HepG2 (cell line): ENCODE measurements at regions not wholly inside any gene's neighbourhood (a gene's known extent, or its start where the extent isn't known, plus 50 kb on each side); places are given as distances from the start of the nearest gene placed in this dataset.

Experiments used
- ATAC-seq: fragments of 200-7000 bp; cut with Tn5 transposase; 3 replicates; pipeline ENCODE4 v1.9.1; 2020; ENCODE audit warnings: mild to moderate bottlenecking, moderate library complexity
- BruUV-seq: library from RNA; stranded (reverse); fragments of 400-500 nt; replicated peaks from 2 replicates; lab custom pipeline; 2021; lab: Mats Ljungman, UMichigan
- CTCF ChIA-PET: fragments of 300-600 bp; formaldehyde crosslinking; extraction: SDS; loops from one replicate; lab custom pipeline; 2021; ENCODE audit warnings: low total read pairs, inconsistent platforms, low intra/inter-chr PET ratio; lab: Yijun Ruan, JAX
- POLR2A ChIA-PET: fragments of 350-600 bp; sonication (Branson Sonifier 250); formaldehyde crosslinking; loops from one replicate; lab custom pipeline; 2020; ENCODE audit warnings: antibody characterized with exemption, inconsistent platforms; lab: Yijun Ruan, JAX
- DNase-seq: peaks from one replicate; pipeline ENCODE4 v3.0.0-alpha.2; 2015; ENCODE audit warnings: low spot score
- FAIRE-seq: peaks from 3 replicates; lab custom pipeline; 2011; peaks lifted over from hg19 to GRCh38; lab: Jason Lieb, UNC
- H2AFZ ChIP-seq: one replicate; pipeline ENCODE4 v1.6.1; 2011; ENCODE audit warnings: low read length, inconsistent platforms
- H3K27ac ChIP-seq: fragments of 300-600 bp; 3 replicates; pipeline ENCODE4 v1.8.0; 2011; ENCODE audit warnings: mixed run types, mild to moderate bottlenecking, mixed read lengths, low read length, inconsistent platforms; ENCODE audit not compliant: insufficient read depth; ENCODE audit errors: extremely low read length
- H3K27me3 ChIP-seq, 2 experiments: fragments of 200-600 bp in 1 of 2; 2 replicates in 1 of 2; 3 replicates in 1 of 2; pipeline versions ENCODE4 v1.6.0 to v1.8.0; 2011; ENCODE audit warnings: low read length in 2 of 2, mild to moderate bottlenecking in 2 of 2, moderate library complexity in 2 of 2, inconsistent platforms in 1 of 2; ENCODE audit not compliant: insufficient read depth in 2 of 2, control insufficient read depth in 1 of 2
- H3K36me3 ChIP-seq, 2 experiments: fragments of 200-600 bp in 1 of 2; replicated peaks in 1 of 2; 2 replicates in 1 of 2; 3 replicates in 1 of 2; pipeline versions ENCODE4 v1.5.1 to v1.8.0; 2011; ENCODE audit warnings: low read length in 2 of 2, inconsistent platforms in 1 of 2; ENCODE audit not compliant: insufficient read depth in 2 of 2, control insufficient read depth in 1 of 2
- H3K4me1 ChIP-seq: 2 replicates; pipeline ENCODE4 v1.5.1; 2012; ENCODE audit warnings: low read length, inconsistent platforms; ENCODE audit not compliant: insufficient read depth
- H3K4me2 ChIP-seq: 2 replicates; pipeline ENCODE4 v1.6.0; 2011; ENCODE audit warnings: low read depth, low read length, inconsistent platforms
- H3K4me3 ChIP-seq, 3 experiments: fragments of 200-600 bp in 1 of 3; sonication (generic), shearing (Covaris generic) in 1 of 3; replicated peaks in 1 of 3; 2 replicates each; pipeline ENCODE4 v1.5.1; 2011 to 2016; ENCODE audit warnings: low read length in 3 of 3, inconsistent platforms in 2 of 3, low read depth in 2 of 3, mild to moderate bottlenecking in 2 of 3, control low read depth in 1 of 3, mixed read lengths in 1 of 3; ENCODE audit not compliant: insufficient read depth in 1 of 3
- H3K79me2 ChIP-seq: one replicate; pipeline ENCODE4 v1.6.1; 2011; ENCODE audit warnings: low read length, inconsistent platforms; ENCODE audit not compliant: insufficient read depth
- H3K9ac ChIP-seq: 2 replicates; pipeline ENCODE4 v1.6.0; 2011; ENCODE audit warnings: mild to moderate bottlenecking, low read depth, low read length, inconsistent platforms; ENCODE audit not compliant: insufficient read depth
- H3K9me3 ChIP-seq: 2 replicates; pipeline ENCODE4 v1.5.1; 2012; ENCODE audit warnings: mild to moderate bottlenecking, low read length
- H4K20me1 ChIP-seq: 2 replicates; pipeline ENCODE4 v1.6.0; 2011; ENCODE audit warnings: inconsistent platforms, mild to moderate bottlenecking, low read length, moderate library complexity; ENCODE audit not compliant: insufficient read depth
- ATF1 ChIP-seq: IDR thresholded peaks from 2 replicates; pipeline ENCODE4 v1.6.1; 2016; ENCODE audit warnings: mild to moderate bottlenecking, control low read depth
- CCAR2 ChIP-seq: fragments of 200-400 bp; formaldehyde crosslinking; optimal IDR thresholded peaks from 2 replicates; pipeline ENCODE3; 2018; ENCODE audit warnings: low read depth, mild to moderate bottlenecking, low read length, moderate library complexity
- FOXA3 ChIP-seq: IDR thresholded peaks from 2 replicates; pipeline ENCODE4 v1.6.1; 2016; ENCODE audit warnings: missing genetic modification reagents, missing compliant biosample characterization
- GZF1 ChIP-seq: sonication (generic); formaldehyde crosslinking; IDR thresholded peaks from 2 replicates; pipeline ENCODE4 v1.5.1; 2020; ENCODE audit warnings: mild to moderate bottlenecking, missing genetic modification reagents
- HES4 ChIP-seq: sonication (generic); formaldehyde crosslinking; IDR thresholded peaks from 2 replicates; pipeline ENCODE4 v1.9.0; 2021; ENCODE audit warnings: mild to moderate bottlenecking, missing genetic modification reagents, borderline replicate concordance
- HNF1A ChIP-seq, 2 experiments: sonication (generic) in 1 of 2; formaldehyde crosslinking in 1 of 2; IDR thresholded peaks; 2 replicates each; pipeline versions ENCODE4 v1.4.0 to v1.6.1; 2016 to 2020; ENCODE audit warnings: borderline replicate concordance in 1 of 2, low read depth in 1 of 2, mild to moderate bottlenecking in 1 of 2, missing genetic modification reagents in 1 of 2
- IKZF4 ChIP-seq: sonication (generic); formaldehyde crosslinking; IDR thresholded peaks from 2 replicates; pipeline ENCODE4 v1.5.1; 2020; ENCODE audit warnings: borderline replicate concordance, mild to moderate bottlenecking, low read depth, missing genetic modification reagents; ENCODE audit errors: not compliant biosample characterization
- RARA ChIP-seq: IDR thresholded peaks from 2 replicates; pipeline ENCODE4 v1.6.1; 2016; ENCODE audit warnings: missing genetic modification reagents, missing compliant biosample characterization
- SETDB1 ChIP-seq: sonication (generic); formaldehyde crosslinking; IDR thresholded peaks from 2 replicates; pipeline ENCODE4 v1.5.1; 2020; ENCODE audit warnings: missing genetic modification reagents, mild to moderate bottlenecking, borderline replicate concordance
- SP4 ChIP-seq: sonication (generic); formaldehyde crosslinking; IDR thresholded peaks from 2 replicates; pipeline ENCODE4 v1.8.1; 2023; ENCODE audit warnings: mild to moderate bottlenecking, missing genetic modification reagents
- ZBTB37 ChIP-seq: sonication (generic); formaldehyde crosslinking; IDR thresholded peaks from 2 replicates; pipeline ENCODE4 v1.4.0; 2020; ENCODE audit warnings: mild to moderate bottlenecking, missing genetic modification reagents
- ZNF382 ChIP-seq: sonication (generic); formaldehyde crosslinking; IDR thresholded peaks from 2 replicates; pipeline ENCODE4 v1.5.0; 2020; ENCODE audit warnings: missing genetic modification reagents, mild to moderate bottlenecking, borderline replicate concordance
- ZNF678 ChIP-seq: sonication (generic); formaldehyde crosslinking; IDR thresholded peaks from 2 replicates; pipeline ENCODE4 v1.4.0; 2020; ENCODE audit warnings: mild to moderate bottlenecking, missing genetic modification reagents
- WGBS: methylation state at CpG from one replicate; pipeline ENCODE4 v1.1.6; 2017; ENCODE audit warnings: low lambda C conversion rate; 5-methylcytosine and 5-hydroxymethylcytosine counted together
- in situ Hi-C: cut with HindIII; loops from 2 replicates; pipeline ENCODE4 v1.10.0; 2017; ENCODE audit warnings: low pct_unique_long_range_greater_than_20kb; ENCODE audit not compliant: extremely low pct_ligation_motif_present
- intact Hi-C: fragments of 100-400 bp; cut with micrococcal nuclease; formaldehyde crosslinking; loops from one replicate; pipeline ENCODE4 v1.10.0; 2022; ENCODE audit not compliant: unreplicated experiment

GRCh38 chr12:91267039-91267438 lies 84.4 kb upstream of the DCN start:
- no peaks in the 10 kb centered on the region for H3K36me3 ChIP-seq
- in situ Hi-C loops: no loop called here
- no peak overlapping the region for H2AFZ ChIP-seq
- H3K4me3 ChIP-seq: no peak overlapping the region
- H3K4me1 ChIP-seq: no peaks in the 10 kb centered on the region
- no peaks in the 10 kb centered on the region for H3K9me3 ChIP-seq
- H4K20me1 ChIP-seq: no peaks in the 10 kb centered on the region
- H3K27me3 ChIP-seq: no peaks in the 10 kb centered on the region
- no peaks in the 10 kb centered on the region for H3K79me2 ChIP-seq
- H3K27ac ChIP-seq: no peak overlapping the region
- BruUV-seq: no TSS peak
- no peak for DNase-seq
- no peak overlapping the region for H3K9ac ChIP-seq
- no peak for TF ChIP-seq FOXA3 (CRISPR knock-in tag)
- TF ChIP-seq SP4 (CRISPR knock-in tag): no peak
- TF ChIP-seq ATF1 (CRISPR knock-in tag): no peak
- no peak for TF ChIP-seq IKZF4 (CRISPR knock-in tag)
- TF ChIP-seq ZNF382 (CRISPR knock-in tag): no peak
- TF ChIP-seq, all 625 proteins: peak for 0
- ChIA-PET CTCF (no interaction called here), POLR2A (no interaction called here)
- no peak overlapping the region for H3K4me2 ChIP-seq
- intact Hi-C loops: no loop called here
- ATAC-seq (no peak), FAIRE-seq (no peak)

DNA sequence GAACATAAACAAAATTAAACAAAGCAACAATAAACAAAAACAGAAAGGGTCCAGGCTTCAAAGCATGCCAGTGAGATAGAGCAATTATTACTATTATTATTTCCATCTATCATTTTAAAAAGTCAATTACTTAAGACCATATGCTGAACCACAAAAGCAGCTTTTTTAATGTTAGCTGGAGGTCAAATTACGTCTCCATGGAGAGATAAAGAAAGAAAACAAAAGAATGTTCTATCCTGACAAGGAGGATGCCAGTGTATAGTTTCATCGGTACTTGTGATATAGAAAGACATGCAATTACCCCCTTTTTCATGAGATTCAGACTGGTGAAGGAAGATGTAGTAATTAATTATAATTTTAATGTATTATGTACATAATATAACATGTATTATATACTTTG lies 81.6 kb upstream of the DCN start:
- Histone ChIP-seq H4K20me1 (no peaks in the 10 kb centered on the region), H3K27me3 (no peaks in the 10 kb centered on the region), H3K9me3 (no peaks in the 10 kb centered on the region), H3K36me3 (no peaks in the 10 kb centered on the region), H3K27ac (no peak overlapping the region), H3K9ac (no peak overlapping the region), H2AFZ (no peak overlapping the region), H3K4me3 (no peak overlapping the region), H3K4me1 (no peaks in the 10 kb centered on the region), H3K79me2 (no peaks in the 10 kb centered on the region), H3K4me2 (no peak overlapping the region)
- FAIRE-seq (no peak), ATAC-seq (no peak), DNase-seq (no peak)
- POLR2A ChIA-PET: no interaction called here
- intact Hi-C loops: no loop called here
- no TSS peak for BruUV-seq
- CTCF ChIA-PET: no interaction called here
- in situ Hi-C loops: no loop called here
- 0% methylated on average over 2 of the region's 2 CpGs for WGBS
- TF ChIP-seq HES4 (CRISPR knock-in tag) (no peak), ZNF678 (CRISPR knock-in tag) (no peak), ZBTB37 (CRISPR knock-in tag) (no peak), SETDB1 (CRISPR knock-in tag) (no peak), HNF1A (IDR thresholded peaks at IDR 0.05; ENCODE audit: low read depth) (no peak), HNF1A (CRISPR knock-in tag; IDR thresholded peaks at IDR 0.05; ENCODE audit: borderline replicate concordance) (no peak), CCAR2 (no peak), GZF1 (CRISPR knock-in tag) (no peak), RARA (CRISPR knock-in tag) (no peak)
